GM23338 (cell line): ENCODE measurements at regions not wholly inside any gene's neighbourhood (a gene's known extent, or its start where the extent isn't known, plus 50 kb on each side); places are given as distances from the start of the nearest gene placed in this dataset.

Source experiments
- ATAC-seq: fragments of 200-7000 bp; cut with Tn5 transposase; 3 replicates; pipeline ENCODE4 v1.9.1; 2020
- DNase-seq: peaks from one replicate; pipeline ENCODE4 v3.0.0-alpha.2; 2015; ENCODE audit warnings: low spot score
- H2AFZ ChIP-seq: fragments of 200-600 bp; sonication (generic); 2 replicates; pipeline ENCODE4 v1.8.0; 2016; ENCODE audit warnings: antibody characterized with exemption, mild to moderate bottlenecking, moderate library complexity
- H3F3A ChIP-seq: fragments of 200-600 bp; sonication (generic); replicated peaks from 2 replicates; pipeline ENCODE4 v1.8.0; 2017; ENCODE audit warnings: antibody characterized with exemption, mixed run types, low read depth
- H3K27ac ChIP-seq: fragments of 200-600 bp; sonication (generic); 2 replicates; pipeline ENCODE4 v1.6.1; 2016; ENCODE audit warnings: low read depth
- H3K27me3 ChIP-seq: fragments of 200-600 bp; sonication (generic); 2 replicates; pipeline ENCODE4 v1.8.0; 2016; ENCODE audit warnings: mild to moderate bottlenecking, mixed run types, moderate library complexity; ENCODE audit not compliant: insufficient read depth
- H3K36me3 ChIP-seq: fragments of 200-600 bp; sonication (generic); 2 replicates; pipeline ENCODE4 v1.8.0; 2016; ENCODE audit warnings: mild to moderate bottlenecking; ENCODE audit not compliant: insufficient read depth
- H3K4me1 ChIP-seq: fragments of 200-600 bp; sonication (generic); 2 replicates; pipeline ENCODE4 v1.8.0; 2016; ENCODE audit warnings: mild to moderate bottlenecking, moderate library complexity; ENCODE audit not compliant: insufficient read depth
- H3K4me2 ChIP-seq: fragments of 200-600 bp; sonication (generic); 2 replicates; pipeline ENCODE4 v1.7.1; 2017; ENCODE audit warnings: mixed run types
- H3K4me3 ChIP-seq: fragments of 200-600 bp; sonication (generic); 2 replicates; pipeline ENCODE4 v1.6.1; 2016; ENCODE audit warnings: mixed run types
- H3K79me2 ChIP-seq: fragments of 200-600 bp; sonication (generic); replicated peaks from 2 replicates; pipeline ENCODE4 v1.8.0; 2017; ENCODE audit warnings: mild to moderate bottlenecking; ENCODE audit not compliant: insufficient read depth
- H3K9me2 ChIP-seq: fragments of 200-600 bp; sonication (generic); 2 replicates; pipeline ENCODE4 v1.8.0; 2017; ENCODE audit not compliant: insufficient read depth
- H4K20me1 ChIP-seq: fragments of 200-600 bp; sonication (generic); replicated peaks from 2 replicates; pipeline ENCODE4 v1.8.0; 2017; ENCODE audit warnings: mild to moderate bottlenecking; ENCODE audit not compliant: insufficient read depth
- H3K27ac Mint-ChIP-seq: 2 replicates; pipeline ENCODE4 v1.8.0; 2020; ENCODE audit warnings: inconsistent platforms, mild to moderate bottlenecking, moderate library complexity, mixed read lengths
- H3K27me3 Mint-ChIP-seq: 3 replicates; pipeline ENCODE4 v1.8.0; 2022; ENCODE audit warnings: low read depth, mild to moderate bottlenecking, moderate library complexity, mixed read lengths, inconsistent platforms; ENCODE audit not compliant: insufficient read depth, poor library complexity
- H3K36me3 Mint-ChIP-seq: 3 replicates; pipeline ENCODE4 v1.8.0; 2021; ENCODE audit warnings: low read depth, mild to moderate bottlenecking, inconsistent platforms, moderate library complexity, mixed read lengths
- H3K4me1 Mint-ChIP-seq: 3 replicates; pipeline ENCODE4 v1.8.0; 2020; ENCODE audit warnings: mild to moderate bottlenecking, inconsistent platforms, mixed read lengths
- H3K4me3 Mint-ChIP-seq: 3 replicates; pipeline ENCODE4 v1.8.0; 2021; ENCODE audit warnings: moderate library complexity, mild to moderate bottlenecking, inconsistent platforms, mixed read lengths
- H3K9me3 Mint-ChIP-seq: 3 replicates; pipeline ENCODE4 v1.8.0; 2020; ENCODE audit warnings: moderate library complexity, mild to moderate bottlenecking, inconsistent platforms, mixed read lengths
- CREB1 ChIP-seq: fragments of 250-450 bp; sonication (Bioruptor Pico); IDR thresholded peaks from 2 replicates; pipeline ENCODE4 v1.5.0; 2020; ENCODE audit warnings: low read depth, mild to moderate bottlenecking, moderate library complexity
- EZH2 ChIP-seq: fragments of 200-600 bp; sonication (generic); IDR thresholded peaks from one replicate; pipeline ENCODE4 v1.8.0; 2017; ENCODE audit warnings: antibody characterized with exemption, mild to moderate bottlenecking, low read depth; ENCODE audit not compliant: unreplicated experiment
- EZH2phosphoT487 ChIP-seq: fragments of 200-600 bp; sonication (generic); IDR thresholded peaks from one replicate; pipeline ENCODE4 v1.8.1; 2018; ENCODE audit warnings: antibody characterized with exemption; ENCODE audit not compliant: unreplicated experiment
- JUNB ChIP-seq: IDR thresholded peaks from one replicate; pipeline ENCODE4 v1.6.1; 2016; ENCODE audit warnings: antibody characterized with exemption; ENCODE audit not compliant: unreplicated experiment
- NANOG ChIP-seq: IDR thresholded peaks from 2 replicates; pipeline ENCODE4 v1.6.1; 2016; ENCODE audit warnings: antibody characterized with exemption, borderline replicate concordance
- POLR2AphosphoS5 ChIP-seq: IDR thresholded peaks from 2 replicates; pipeline ENCODE4 v1.6.1; 2016; ENCODE audit warnings: antibody characterized with exemption, low read depth
- STAT1 ChIP-seq: IDR thresholded peaks from one replicate; pipeline ENCODE4 v1.6.1; 2016; ENCODE audit warnings: antibody characterized with exemption; ENCODE audit not compliant: unreplicated experiment
- ZNF114 ChIP-seq: fragments of 250-450 bp; sonication (Bioruptor Pico); IDR thresholded peaks from 2 replicates; pipeline ENCODE4 v1.5.0; 2020; ENCODE audit warnings: mild to moderate bottlenecking, moderate library complexity
- ZNF331 ChIP-seq: fragments of 250-450 bp; sonication (Bioruptor Pico); IDR thresholded peaks from 2 replicates; pipeline ENCODE4 v1.5.0; 2020; ENCODE audit warnings: low read depth, mild to moderate bottlenecking, moderate library complexity
- TF ChIP-seq, protein P1 (sequence below), 2 experiments: fragments of 200-600 bp in 1 of 2; sonication (generic) in 1 of 2; conservative IDR thresholded peaks; 2 replicates each; pipeline versions ENCODE4 v1.5.1 to v1.6.1; 2016 to 2017; ENCODE audit warnings: antibody characterized with exemption in 2 of 2, low read depth in 2 of 2, mild to moderate bottlenecking in 2 of 2, moderate library complexity in 1 of 2
- TF ChIP-seq, protein P2 (sequence below): IDR thresholded peaks from 2 replicates; pipeline ENCODE4 v1.6.1; 2016; ENCODE audit warnings: antibody characterized with exemption
- TF ChIP-seq, protein P3 (sequence below): fragments of 250-450 bp; sonication (Bioruptor Pico); IDR thresholded peaks from 2 replicates; pipeline ENCODE4 v1.5.0; 2020; ENCODE audit warnings: mild to moderate bottlenecking, moderate library complexity
- TF ChIP-seq, protein P4 (sequence below): IDR thresholded peaks from one replicate; pipeline ENCODE4 v1.6.1; 2018; ENCODE audit warnings: antibody characterized with exemption; ENCODE audit not compliant: unreplicated experiment

DNA sequence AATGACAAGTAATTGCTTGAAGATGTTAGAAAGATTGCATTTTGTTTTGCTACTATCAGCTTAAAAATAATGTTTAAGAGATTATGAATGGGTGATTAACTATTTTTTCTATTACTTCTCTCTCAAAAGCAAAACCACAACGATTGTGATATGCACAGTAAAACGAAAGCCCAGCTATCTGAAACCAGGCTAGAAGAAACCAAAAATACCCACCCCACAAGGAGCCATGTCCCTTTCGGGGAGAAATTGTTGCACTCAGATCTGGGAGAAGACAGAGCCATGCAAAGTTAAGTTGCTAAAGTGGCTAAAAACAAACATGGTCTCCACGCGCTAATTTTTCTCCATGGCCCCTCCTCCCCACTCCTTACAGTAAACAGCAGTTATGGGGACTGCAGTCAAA is 173.6 kb downstream of the RPS24 start:
- Histone ChIP-seq H3K27ac (no peak overlapping the region), H3F3A (no peaks in the 10 kb centered on the region), H3K4me3 (no peak overlapping the region), H4K20me1 (no peaks in the 10 kb centered on the region), H3K36me3 (no peaks in the 10 kb centered on the region), H3K4me1 (peaks cover 14% of the 10 kb centered on the region; the same call in 1 of the 2 replicates), H3K27me3 (no peaks in the 10 kb centered on the region), H3K4me2 (no peak overlapping the region), H3K79me2 (no peaks in the 10 kb centered on the region), H2AFZ (peak overlapping the region; percentile 49), H3K9me2 (no peaks in the 10 kb centered on the region)
- H3K27ac Mint-ChIP-seq = no peak overlapping the region
- DNase-seq = no peak
- H3K9me3 Mint-ChIP-seq = no peaks in the 10 kb centered on the region
- H3K4me3 Mint-ChIP-seq = no peak overlapping the region
- TF ChIP-seq, protein P1, sequence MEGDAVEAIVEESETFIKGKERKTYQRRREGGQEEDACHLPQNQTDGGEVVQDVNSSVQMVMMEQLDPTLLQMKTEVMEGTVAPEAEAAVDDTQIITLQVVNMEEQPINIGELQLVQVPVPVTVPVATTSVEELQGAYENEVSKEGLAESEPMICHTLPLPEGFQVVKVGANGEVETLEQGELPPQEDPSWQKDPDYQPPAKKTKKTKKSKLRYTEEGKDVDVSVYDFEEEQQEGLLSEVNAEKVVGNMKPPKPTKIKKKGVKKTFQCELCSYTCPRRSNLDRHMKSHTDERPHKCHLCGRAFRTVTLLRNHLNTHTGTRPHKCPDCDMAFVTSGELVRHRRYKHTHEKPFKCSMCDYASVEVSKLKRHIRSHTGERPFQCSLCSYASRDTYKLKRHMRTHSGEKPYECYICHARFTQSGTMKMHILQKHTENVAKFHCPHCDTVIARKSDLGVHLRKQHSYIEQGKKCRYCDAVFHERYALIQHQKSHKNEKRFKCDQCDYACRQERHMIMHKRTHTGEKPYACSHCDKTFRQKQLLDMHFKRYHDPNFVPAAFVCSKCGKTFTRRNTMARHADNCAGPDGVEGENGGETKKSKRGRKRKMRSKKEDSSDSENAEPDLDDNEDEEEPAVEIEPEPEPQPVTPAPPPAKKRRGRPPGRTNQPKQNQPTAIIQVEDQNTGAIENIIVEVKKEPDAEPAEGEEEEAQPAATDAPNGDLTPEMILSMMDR (conservative IDR thresholded peaks at IDR 0.05; ENCODE audit: low read depth in 2 of 2) = no peak
- TF ChIP-seq JUNB = no peak
- TF ChIP-seq, protein P2, sequence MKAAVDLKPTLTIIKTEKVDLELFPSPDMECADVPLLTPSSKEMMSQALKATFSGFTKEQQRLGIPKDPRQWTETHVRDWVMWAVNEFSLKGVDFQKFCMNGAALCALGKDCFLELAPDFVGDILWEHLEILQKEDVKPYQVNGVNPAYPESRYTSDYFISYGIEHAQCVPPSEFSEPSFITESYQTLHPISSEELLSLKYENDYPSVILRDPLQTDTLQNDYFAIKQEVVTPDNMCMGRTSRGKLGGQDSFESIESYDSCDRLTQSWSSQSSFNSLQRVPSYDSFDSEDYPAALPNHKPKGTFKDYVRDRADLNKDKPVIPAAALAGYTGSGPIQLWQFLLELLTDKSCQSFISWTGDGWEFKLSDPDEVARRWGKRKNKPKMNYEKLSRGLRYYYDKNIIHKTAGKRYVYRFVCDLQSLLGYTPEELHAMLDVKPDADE = no peak
- no peak for TF ChIP-seq ZNF331
- TF ChIP-seq, protein P3, sequence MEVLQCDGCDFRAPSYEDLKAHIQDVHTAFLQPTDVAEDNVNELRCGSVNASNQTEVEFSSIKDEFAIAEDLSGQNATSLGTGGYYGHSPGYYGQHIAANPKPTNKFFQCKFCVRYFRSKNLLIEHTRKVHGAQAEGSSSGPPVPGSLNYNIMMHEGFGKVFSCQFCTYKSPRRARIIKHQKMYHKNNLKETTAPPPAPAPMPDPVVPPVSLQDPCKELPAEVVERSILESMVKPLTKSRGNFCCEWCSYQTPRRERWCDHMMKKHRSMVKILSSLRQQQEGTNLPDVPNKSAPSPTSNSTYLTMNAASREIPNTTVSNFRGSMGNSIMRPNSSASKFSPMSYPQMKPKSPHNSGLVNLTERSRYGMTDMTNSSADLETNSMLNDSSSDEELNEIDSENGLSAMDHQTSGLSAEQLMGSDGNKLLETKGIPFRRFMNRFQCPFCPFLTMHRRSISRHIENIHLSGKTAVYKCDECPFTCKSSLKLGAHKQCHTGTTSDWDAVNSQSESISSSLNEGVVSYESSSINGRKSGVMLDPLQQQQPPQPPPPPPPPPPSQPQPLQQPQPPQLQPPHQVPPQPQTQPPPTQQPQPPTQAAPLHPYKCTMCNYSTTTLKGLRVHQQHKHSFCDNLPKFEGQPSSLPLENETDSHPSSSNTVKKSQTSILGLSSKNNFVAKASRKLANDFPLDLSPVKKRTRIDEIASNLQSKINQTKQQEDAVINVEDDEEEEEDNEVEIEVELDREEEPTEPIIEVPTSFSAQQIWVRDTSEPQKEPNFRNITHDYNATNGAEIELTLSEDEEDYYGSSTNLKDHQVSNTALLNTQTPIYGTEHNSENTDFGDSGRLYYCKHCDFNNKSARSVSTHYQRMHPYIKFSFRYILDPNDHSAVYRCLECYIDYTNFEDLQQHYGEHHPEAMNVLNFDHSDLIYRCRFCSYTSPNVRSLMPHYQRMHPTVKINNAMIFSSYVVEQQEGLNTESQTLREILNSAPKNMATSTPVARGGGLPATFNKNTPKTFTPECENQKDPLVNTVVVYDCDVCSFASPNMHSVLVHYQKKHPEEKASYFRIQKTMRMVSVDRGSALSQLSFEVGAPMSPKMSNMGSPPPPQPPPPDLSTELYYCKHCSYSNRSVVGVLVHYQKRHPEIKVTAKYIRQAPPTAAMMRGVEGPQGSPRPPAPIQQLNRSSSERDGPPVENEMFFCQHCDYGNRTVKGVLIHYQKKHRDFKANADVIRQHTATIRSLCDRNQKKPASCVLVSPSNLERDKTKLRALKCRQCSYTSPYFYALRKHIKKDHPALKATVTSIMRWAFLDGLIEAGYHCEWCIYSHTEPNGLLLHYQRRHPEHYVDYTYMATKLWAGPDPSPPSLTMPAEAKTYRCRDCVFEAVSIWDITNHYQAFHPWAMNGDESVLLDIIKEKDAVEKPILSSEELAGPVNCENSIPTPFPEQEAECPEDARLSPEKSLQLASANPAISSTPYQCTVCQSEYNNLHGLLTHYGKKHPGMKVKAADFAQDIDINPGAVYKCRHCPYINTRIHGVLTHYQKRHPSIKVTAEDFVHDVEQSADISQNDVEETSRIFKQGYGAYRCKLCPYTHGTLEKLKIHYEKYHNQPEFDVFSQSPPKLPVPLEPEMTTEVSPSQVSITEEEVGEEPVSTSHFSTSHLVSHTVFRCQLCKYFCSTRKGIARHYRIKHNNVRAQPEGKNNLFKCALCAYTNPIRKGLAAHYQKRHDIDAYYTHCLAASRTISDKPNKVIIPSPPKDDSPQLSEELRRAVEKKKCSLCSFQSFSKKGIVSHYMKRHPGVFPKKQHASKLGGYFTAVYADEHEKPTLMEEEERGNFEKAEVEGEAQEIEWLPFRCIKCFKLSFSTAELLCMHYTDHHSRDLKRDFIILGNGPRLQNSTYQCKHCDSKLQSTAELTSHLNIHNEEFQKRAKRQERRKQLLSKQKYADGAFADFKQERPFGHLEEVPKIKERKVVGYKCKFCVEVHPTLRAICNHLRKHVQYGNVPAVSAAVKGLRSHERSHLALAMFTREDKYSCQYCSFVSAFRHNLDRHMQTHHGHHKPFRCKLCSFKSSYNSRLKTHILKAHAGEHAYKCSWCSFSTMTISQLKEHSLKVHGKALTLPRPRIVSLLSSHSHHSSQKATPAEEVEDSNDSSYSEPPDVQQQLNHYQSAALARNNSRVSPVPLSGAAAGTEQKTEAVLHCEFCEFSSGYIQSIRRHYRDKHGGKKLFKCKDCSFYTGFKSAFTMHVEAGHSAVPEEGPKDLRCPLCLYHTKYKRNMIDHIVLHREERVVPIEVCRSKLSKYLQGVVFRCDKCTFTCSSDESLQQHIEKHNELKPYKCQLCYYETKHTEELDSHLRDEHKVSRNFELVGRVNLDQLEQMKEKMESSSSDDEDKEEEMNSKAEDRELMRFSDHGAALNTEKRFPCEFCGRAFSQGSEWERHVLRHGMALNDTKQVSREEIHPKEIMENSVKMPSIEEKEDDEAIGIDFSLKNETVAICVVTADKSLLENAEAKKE (CRISPR knock-in tag) = no peak
- TF ChIP-seq EZH2 = no peak
- TF ChIP-seq NANOG = no peak
- TF ChIP-seq POLR2AphosphoS5 = no peak
- no peak for TF ChIP-seq EZH2phosphoT487
- TF ChIP-seq ZNF114 (CRISPR knock-in tag) = no peak
- TF ChIP-seq, protein P4, sequence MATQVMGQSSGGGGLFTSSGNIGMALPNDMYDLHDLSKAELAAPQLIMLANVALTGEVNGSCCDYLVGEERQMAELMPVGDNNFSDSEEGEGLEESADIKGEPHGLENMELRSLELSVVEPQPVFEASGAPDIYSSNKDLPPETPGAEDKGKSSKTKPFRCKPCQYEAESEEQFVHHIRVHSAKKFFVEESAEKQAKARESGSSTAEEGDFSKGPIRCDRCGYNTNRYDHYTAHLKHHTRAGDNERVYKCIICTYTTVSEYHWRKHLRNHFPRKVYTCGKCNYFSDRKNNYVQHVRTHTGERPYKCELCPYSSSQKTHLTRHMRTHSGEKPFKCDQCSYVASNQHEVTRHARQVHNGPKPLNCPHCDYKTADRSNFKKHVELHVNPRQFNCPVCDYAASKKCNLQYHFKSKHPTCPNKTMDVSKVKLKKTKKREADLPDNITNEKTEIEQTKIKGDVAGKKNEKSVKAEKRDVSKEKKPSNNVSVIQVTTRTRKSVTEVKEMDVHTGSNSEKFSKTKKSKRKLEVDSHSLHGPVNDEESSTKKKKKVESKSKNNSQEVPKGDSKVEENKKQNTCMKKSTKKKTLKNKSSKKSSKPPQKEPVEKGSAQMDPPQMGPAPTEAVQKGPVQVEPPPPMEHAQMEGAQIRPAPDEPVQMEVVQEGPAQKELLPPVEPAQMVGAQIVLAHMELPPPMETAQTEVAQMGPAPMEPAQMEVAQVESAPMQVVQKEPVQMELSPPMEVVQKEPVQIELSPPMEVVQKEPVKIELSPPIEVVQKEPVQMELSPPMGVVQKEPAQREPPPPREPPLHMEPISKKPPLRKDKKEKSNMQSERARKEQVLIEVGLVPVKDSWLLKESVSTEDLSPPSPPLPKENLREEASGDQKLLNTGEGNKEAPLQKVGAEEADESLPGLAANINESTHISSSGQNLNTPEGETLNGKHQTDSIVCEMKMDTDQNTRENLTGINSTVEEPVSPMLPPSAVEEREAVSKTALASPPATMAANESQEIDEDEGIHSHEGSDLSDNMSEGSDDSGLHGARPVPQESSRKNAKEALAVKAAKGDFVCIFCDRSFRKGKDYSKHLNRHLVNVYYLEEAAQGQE = no peak
- no peak for TF ChIP-seq STAT1
- TF ChIP-seq CREB1 (CRISPR knock-in tag) = no peak
- H3K36me3 Mint-ChIP-seq = no peaks in the 10 kb centered on the region; the same call in 2 of the 3 replicates
- peaks cover 14% of the 10 kb centered on the region for H3K4me1 Mint-ChIP-seq
- no peak for ATAC-seq
- H3K27me3 Mint-ChIP-seq = peaks cover 6% of the 10 kb centered on the region
